Thyroid gland (tissue), 4 donors: ENCODE measurements at regions not wholly inside any gene's neighbourhood (a gene's known extent, or its start where the extent isn't known, plus 50 kb on each side); places are given as distances from the start of the nearest gene placed in this dataset.

Source experiments
- CTCF ChIP-seq, 6 experiments: fragments of 200-600 bp in 3 of 6; fragments of 450-650 bp in 3 of 6; sonication (generic) in 3 of 6; IDR thresholded peaks; one replicate each; pipeline ENCODE4 v1.5.1; 2016 to 2019; ENCODE audit warnings: antibody characterized with exemption in 6 of 6, mild to moderate bottlenecking in 2 of 6, inconsistent platforms in 1 of 6, moderate library complexity in 1 of 6
- POLR2A ChIP-seq, 2 donors: fragments of 450-650 bp; IDR thresholded peaks; one replicate each; pipeline ENCODE4 v1.6.1; 2017; ENCODE audit warnings: antibody characterized with exemption in 2 of 2, mild to moderate bottlenecking in 2 of 2, moderate library complexity in 1 of 2

DNA sequence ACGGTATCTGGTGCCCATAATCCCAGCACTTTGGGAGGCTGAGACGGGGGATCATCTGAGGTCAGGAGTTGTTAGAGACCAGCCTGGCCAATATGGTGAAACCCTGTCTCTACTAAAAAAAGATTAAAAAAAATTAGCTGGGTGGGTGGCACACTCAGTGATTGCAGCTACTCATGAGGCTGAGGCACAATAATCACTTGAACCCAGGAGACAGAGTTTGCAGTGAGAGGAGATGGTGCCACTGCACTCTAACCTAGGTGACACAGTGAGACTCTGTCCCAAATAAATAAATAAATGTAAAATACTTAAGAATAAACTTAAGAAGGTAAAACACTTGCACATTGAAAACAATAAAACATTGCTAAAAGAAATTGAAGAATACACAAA lies 90.4 kb downstream of the ZNF280B start:
- no peak for TF ChIP-seq CTCF (IDR thresholded peaks at IDR 0.05)
- no peak for TF ChIP-seq POLR2A (IDR thresholded peaks at IDR 0.05)
